ENCODE measurements at regions not wholly inside any gene's neighbourhood (a gene's known extent, or its start where the extent isn't known, plus 50 kb on each side); places are given as distances from the start of the nearest gene placed in this dataset.

DNA sequence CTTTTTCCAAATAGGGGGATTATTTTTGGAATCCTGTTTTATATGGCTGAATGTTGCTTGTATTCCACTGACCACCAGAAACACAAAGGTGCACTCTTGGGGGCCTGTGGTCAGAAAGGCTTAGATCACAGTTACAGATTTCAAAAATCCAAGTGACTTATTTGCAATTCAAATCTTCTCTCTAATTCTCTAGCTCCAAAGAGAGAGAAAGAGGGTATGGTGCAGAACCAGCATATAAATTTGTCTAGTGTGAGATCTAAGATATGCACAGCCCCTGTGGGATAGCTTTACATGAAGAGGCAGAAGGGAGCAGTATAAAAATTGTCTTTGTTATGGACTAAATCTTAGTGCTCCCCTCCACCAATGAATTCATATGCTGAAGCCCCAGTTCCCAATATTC, 1121.7 kb upstream of the CELF2 start:
- no peak overlapping the region for H3K4me3 ChIP-seq (ENCODE audit: low read depth, low read length)
- TF ChIP-seq, protein P1, sequence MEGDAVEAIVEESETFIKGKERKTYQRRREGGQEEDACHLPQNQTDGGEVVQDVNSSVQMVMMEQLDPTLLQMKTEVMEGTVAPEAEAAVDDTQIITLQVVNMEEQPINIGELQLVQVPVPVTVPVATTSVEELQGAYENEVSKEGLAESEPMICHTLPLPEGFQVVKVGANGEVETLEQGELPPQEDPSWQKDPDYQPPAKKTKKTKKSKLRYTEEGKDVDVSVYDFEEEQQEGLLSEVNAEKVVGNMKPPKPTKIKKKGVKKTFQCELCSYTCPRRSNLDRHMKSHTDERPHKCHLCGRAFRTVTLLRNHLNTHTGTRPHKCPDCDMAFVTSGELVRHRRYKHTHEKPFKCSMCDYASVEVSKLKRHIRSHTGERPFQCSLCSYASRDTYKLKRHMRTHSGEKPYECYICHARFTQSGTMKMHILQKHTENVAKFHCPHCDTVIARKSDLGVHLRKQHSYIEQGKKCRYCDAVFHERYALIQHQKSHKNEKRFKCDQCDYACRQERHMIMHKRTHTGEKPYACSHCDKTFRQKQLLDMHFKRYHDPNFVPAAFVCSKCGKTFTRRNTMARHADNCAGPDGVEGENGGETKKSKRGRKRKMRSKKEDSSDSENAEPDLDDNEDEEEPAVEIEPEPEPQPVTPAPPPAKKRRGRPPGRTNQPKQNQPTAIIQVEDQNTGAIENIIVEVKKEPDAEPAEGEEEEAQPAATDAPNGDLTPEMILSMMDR (IDR thresholded peaks at IDR 0.05; ENCODE audit: borderline replicate concordance, insufficient read depth, low read depth, low read length) = no peak

GRCh38 chr10:9898633-9899395, 1118.9 kb upstream of the CELF2 start:
- no peak overlapping the region for H3K4me3 ChIP-seq (ENCODE audit: low read depth, low read length)
- TF ChIP-seq, protein P1 (IDR thresholded peaks at IDR 0.05; ENCODE audit: borderline replicate concordance, insufficient read depth, low read depth, low read length) = no peak

- TF ChIP-seq, protein P1 (IDR thresholded peaks at IDR 0.05; ENCODE audit: borderline replicate concordance, insufficient read depth, low read depth, low read length) = no peak
- no peak overlapping the region for H3K4me3 ChIP-seq (ENCODE audit: low read depth, low read length)
Measured at GRCh38 chr10:9900751-9901150, 1116.9 kb upstream of the CELF2 start.

DNA sequence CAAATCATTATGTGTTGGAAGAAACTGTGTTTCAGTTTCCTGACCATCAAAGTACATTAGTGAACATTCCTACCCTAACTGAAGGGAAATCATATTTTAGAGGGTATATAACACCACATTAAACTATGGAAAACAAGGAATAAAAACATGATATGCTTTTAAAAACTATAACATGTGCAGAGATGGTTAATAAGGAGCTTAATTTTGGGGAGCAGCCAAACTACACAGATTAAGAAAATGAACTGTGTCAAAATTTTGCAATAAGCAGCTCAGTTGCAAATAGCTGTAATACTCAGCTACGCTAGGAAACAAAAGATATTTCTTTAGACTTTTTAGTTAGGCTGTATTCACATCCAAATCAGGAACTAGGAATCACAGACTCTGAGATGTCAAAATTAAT, 1115.7 kb upstream of the CELF2 start:
- no peak overlapping the region for H3K4me3 ChIP-seq (ENCODE audit: low read depth, low read length)
- TF ChIP-seq, protein P1 (IDR thresholded peaks at IDR 0.05; ENCODE audit: borderline replicate concordance, insufficient read depth, low read depth, low read length) = no peak

- H3K4me3 ChIP-seq (ENCODE audit: low read depth, low read length) = no peak overlapping the region
- TF ChIP-seq, protein P1 (IDR thresholded peaks at IDR 0.05; ENCODE audit: borderline replicate concordance, insufficient read depth, low read depth, low read length) = no peak
Measured at GRCh38 chr10:9910446-9910845, 1107.2 kb upstream of the CELF2 start.

GRCh38 chr10:9911488-9911887, 1106.2 kb upstream of the CELF2 start:
- TF ChIP-seq, protein P1 (IDR thresholded peaks at IDR 0.05; ENCODE audit: borderline replicate concordance, insufficient read depth, low read depth, low read length) = no peak
- no peak overlapping the region for H3K4me3 ChIP-seq (ENCODE audit: low read depth, low read length)

DNA sequence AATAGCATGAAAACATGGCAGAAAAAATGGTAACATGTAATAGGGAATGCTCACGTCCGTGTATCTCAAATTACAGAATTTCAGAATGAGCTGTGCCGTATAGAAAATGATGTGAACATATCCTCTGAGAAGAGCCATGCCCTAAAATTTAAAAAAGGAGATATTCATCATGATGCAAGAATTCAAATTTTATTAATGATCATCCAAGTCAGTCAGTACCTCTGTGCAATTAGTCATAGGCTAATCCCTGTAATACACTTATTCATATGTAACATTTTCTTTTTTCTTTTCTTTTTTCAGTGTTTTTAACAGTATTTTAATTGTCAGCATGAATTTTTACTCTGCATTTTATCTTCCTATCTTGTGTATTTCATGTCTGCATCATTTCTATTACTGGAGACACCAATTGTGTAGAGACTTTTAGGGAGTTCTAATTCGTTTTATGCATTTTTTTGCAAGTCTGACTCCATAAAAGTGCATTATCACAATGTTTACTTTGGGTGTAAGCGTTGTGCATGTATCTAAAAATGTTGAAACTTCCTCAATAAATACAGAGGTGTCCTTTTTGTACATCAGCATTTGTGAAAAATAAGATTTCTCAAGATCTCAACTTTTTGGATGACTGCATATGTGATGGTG, 1103.7 kb upstream of the CELF2 start:
- TF ChIP-seq, protein P1 (IDR thresholded peaks at IDR 0.05; ENCODE audit: borderline replicate concordance, insufficient read depth, low read depth, low read length) = no peak
- no peak overlapping the region for H3K4me3 ChIP-seq (ENCODE audit: low read depth, low read length)

All from GM12875 (cell line).